HG02759 (cell line): ENCODE measurements at regions not wholly inside any gene's neighbourhood (a gene's known extent, or its start where the extent isn't known, plus 50 kb on each side); places are given as distances from the start of the nearest gene placed in this dataset.
"Not testable (repeated sequence)": the region's sequence is repeated elsewhere in the genome, so short reads cannot be mapped to it uniquely, and the experiment has no call there.

ENCODE experiments used
- ATAC-seq: cut with Tn5 transposase; IDR thresholded peaks from one replicate; pipeline ENCODE4 v1.9.1; 2021; ENCODE audit warnings: mild to moderate bottlenecking, moderate library complexity; ENCODE audit not compliant: unreplicated experiment

DNA sequence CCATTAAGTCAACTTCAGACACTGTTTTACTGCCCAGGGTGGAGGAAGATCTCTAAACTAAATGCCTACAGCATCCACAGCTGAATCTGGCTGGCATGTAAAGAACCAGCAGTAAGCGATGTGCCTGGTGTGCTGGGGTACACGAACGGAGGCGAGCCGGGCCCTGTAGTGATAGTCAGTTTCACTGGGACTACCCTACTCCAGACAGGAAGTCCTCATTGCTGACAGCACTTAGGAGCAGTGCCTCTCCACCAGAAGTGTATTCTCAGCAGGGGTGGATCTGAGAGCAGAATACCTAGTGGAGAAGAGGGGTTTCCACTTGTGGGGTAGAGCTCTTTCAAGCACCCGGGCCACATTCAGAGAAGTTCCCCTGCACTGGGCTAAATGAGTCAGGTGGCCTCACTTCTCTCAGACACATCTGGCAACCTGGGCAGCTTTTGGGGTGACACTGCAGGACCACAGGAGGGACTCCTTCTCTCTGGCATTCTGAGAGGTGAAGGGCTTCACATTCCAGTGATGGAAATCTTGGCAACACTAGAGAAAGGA lies 290.3 kb upstream of the PLGLB1 start:
- not testable (repeated sequence) for ATAC-seq

GRCh38 chr2:87314622-87315021 lies 293.0 kb upstream of the PLGLB1 start:
- ATAC-seq = not testable (repeated sequence)

- peak; percentile 77 for ATAC-seq
Measured at GRCh38 chr2:87315183-87315902, 293.7 kb upstream of the PLGLB1 start.

- not testable (repeated sequence) for ATAC-seq
Measured at GRCh38 chr2:87317193-87317592, 295.5 kb upstream of the PLGLB1 start.

DNA sequence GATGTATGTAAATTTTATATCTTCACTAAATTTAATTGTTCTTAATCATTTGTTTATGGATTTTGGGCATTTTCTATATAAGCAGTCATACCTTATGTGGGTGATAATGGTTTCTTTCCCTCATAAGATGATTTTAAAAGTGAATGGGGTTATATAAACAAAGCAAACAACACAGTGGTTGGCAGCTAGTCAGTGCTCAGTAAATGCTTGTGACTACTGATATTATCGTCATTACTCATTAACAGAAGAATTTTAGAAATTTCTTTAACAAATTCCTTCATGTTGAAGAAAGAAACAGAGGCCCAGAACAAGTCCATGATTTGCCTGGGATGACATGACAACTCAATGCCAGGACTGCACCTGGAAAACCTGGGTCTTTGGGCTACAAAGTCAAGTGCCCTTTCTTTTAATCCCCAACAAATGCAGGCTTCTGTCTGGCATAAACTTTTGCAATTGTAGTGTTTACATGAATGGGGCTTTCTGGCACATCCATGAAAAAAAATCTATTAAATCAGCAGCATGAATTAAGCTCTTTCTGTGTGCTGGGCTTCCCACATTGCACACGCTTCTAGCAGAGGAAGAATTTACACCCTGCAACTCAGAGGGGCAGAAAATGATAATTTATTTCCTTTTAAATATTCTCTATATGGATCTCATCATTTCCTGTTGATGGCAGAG lies 297.3 kb upstream of the PLGLB1 start:
- ATAC-seq = not testable (repeated sequence)

GRCh38 chr2:87319705-87320104 lies 298.1 kb upstream of the PLGLB1 start:
- not testable (repeated sequence) for ATAC-seq

- ATAC-seq = not testable (repeated sequence)
Measured at GRCh38 chr2:87321201-87321600, 299.6 kb upstream of the PLGLB1 start.

GRCh38 chr2:87324335-87325041 lies 302.8 kb upstream of the PLGLB1 start:
- not testable (repeated sequence) for ATAC-seq

DNA sequence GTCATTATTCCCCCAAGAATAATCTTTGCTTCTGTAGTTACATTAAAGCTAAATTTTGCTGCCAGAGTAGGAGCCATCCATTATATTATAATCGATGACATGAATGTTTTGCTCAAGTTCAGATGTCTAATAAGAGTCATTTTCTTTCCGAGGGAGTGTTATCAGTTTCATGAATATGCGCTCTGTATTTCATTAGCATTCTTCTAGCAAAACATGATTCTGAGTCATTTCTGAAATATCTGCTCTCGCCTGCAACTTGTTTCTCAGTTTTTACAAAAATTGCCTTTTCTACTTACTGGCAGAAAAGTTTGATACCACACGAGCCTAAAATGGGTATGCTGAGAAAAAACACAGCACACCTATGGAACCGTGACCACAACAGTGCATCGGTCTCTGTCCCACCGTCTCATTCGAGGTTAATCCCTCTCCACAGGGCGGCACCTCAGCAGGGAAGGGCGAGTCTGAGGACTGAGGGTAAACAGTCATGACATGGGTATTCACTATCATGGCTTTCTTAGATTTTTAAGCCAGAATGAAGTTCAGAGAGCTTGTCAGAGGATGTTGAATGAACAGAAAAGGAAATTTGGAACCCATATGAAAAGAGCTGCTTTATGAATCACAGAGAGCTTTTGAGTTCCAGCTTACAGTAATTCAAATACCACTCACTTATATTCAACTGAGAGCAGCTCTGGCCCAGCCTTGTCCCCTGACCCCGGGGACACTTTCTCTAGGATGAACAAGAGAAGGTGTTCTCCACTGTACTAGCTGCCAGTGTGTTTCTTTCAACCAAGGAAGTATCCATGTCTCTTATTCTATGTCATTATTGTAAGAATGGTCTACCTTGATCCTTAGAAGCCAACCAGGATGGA lies 303.6 kb upstream of the PLGLB1 start:
- ATAC-seq = not testable (repeated sequence)

DNA sequence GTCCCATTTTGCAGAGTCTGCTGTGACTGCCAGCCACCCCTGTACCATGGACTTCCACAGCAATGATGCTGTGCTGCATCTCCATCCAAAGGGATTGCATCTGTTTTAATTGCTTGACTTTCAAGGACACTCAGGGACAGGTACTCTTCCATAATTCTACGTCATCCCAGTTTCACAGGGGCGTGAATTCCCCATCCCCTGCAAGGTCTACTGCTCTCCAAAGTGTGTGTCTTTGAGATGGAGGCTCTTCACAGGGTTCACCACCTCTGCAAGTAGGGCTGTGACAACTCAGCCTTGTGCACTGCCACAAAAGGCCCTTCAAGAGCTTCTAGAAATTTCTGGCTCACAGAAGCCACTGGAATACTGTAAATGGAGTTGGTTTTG lies 304.3 kb upstream of the PLGLB1 start:
- not testable (repeated sequence) for ATAC-seq

- ATAC-seq = not testable (repeated sequence)
Measured at GRCh38 chr2:87326754-87327153, 305.1 kb upstream of the PLGLB1 start.

- ATAC-seq = not testable (repeated sequence)
Measured at GRCh38 chr2:87327648-87328371, 306.2 kb upstream of the PLGLB1 start.

DNA sequence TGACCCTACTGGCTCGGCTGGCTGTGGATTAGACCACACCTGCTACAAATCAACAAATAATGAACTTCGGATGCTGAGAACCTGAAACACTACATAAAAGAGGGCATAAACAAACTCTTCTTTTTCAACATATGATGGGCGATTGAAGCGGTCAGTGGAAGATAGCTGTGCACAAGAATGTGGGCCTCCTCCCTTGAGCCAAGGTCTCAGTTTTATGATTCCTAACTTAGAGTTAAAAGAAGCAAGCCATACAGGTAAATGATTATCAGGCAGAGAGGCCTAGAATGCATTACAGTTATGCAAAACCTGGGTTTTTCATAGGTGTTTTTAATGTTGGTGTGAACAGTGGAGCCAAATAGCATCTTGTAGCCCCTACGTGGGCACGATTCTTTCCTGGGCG lies 307.9 kb upstream of the PLGLB1 start:
- not testable (repeated sequence) for ATAC-seq

- ATAC-seq = not testable (repeated sequence)
Measured at GRCh38 chr2:87330486-87330885, 308.8 kb upstream of the PLGLB1 start.

GRCh38 chr2:87331940-87332583 lies 310.4 kb upstream of the PLGLB1 start:
- not testable (repeated sequence) for ATAC-seq

GRCh38 chr2:87334888-87335287 lies 313.2 kb upstream of the PLGLB1 start:
- not testable (repeated sequence) for ATAC-seq

DNA sequence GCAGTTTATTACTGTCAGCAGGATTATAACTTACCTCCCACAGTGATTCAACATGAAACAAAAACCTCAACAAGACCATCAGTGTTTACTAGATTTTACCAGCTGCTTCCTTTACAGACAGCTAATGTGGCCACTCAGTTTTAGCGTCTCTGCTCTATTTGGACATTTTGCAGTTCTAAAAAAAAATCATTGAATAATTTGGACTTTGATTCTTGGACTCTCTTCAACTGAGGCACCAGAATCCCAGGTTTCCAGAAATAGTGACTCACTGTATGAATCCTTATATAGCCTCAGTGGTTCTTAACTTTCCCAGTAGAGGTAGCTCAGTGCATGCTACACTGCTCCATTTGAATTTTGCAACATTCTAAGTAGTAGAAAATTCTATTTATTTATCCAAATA lies 317.4 kb upstream of the PLGLB1 start:
- not testable (repeated sequence) for ATAC-seq

GRCh38 chr2:87341601-87342014 lies 320.0 kb upstream of the PLGLB1 start:
- ATAC-seq = not testable (repeated sequence)

GRCh38 chr2:87342175-87342574 lies 320.5 kb upstream of the PLGLB1 start:
- ATAC-seq = not testable (repeated sequence)
